Activated CD8-positive, alpha-beta memory T cell treated with anti-CD3 and anti-CD28 coated beads, Interleukin-2, amount 50 U/mL, for 48 hours (primary cell): ENCODE measurements at regions not wholly inside any gene's neighbourhood (a gene's known extent, or its start where the extent isn't known, plus 50 kb on each side); places are given as distances from the start of the nearest gene placed in this dataset.
"Not testable (repeated sequence)": the region's sequence is repeated elsewhere in the genome, so short reads cannot be mapped to it uniquely, and the experiment has no call there.

Experiments used
- DNase-seq: peaks from one replicate; pipeline ENCODE4 v3.0.0-alpha.2; 2020

DNA sequence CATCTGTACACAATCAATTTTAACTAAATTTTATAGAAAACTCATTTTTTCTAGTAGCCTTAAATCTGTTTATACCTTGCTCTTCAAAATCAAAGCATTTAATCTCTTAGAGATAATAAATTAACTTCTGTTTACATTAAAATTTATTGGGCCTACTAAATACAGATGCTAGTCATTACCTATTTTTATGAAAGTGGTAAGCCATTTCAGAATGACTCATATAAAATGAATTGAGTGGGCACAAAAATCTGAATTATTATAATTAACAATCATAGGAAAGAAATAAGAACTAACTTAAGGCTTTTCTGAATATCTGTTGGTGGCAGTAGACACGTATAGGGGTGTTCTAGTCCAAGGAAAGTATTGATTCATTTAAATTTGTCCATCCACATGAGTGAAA, 157.9 kb downstream of the KCNJ2 start:
- DNase-seq: no peak

DNA sequence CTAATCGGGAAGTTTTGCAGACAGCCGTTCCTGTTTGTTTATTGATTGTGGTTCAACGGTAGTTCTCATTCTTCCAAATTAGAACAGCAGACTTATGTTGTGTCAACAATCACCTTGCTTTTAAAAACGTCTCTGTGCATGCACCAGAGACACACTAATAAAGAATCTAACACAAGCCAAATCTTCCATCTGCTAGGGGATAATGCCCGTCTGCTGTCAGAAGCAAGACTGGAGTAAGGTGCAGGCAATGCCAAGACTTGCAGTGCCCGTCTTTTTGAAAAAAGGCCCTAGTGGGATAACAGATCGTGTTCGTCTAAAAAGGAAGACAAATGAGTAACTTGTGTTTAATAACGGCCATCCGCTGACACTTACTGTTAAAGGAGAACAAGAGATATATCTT, 158.4 kb downstream of the KCNJ2 start:
- DNase-seq: no peak

DNA sequence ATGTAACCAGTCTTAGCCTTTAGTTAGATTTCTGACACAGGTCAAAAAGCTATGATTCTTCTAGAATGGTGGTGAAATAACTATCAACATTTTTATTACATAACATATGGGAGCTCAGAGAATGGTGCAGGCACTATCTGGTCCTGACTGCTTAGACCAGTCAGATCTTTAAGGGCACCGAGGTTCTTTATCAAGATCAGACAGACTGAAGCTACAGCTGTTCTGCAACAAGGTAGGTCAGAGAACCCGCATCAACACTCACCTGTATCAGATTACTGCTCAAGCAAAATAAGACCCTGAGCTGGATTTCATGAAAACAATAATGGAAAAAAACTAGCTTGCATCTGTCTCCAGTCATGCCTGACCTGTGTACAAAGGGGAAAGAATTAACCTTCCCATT, 160.4 kb downstream of the KCNJ2 start:
- DNase-seq: no peak

DNA sequence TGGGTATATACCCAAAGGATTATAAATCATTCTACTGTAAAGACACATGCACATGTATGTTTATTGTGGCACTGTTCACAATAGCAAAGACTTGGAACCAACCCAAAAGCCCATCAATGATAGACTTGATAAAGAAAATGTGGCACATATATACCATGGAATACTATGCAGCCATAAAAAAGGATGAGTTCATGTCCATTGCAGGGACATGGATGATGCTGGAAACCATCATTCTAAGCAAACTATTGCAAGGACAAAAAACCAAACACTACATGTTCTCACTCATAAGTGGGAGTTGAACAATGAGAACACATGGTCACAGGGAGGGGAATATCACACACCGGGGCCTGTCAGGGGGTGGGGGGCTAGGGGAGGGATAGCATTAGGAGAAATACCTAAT, 161.7 kb downstream of the KCNJ2 start:
- DNase-seq: not testable (repeated sequence)

DNA sequence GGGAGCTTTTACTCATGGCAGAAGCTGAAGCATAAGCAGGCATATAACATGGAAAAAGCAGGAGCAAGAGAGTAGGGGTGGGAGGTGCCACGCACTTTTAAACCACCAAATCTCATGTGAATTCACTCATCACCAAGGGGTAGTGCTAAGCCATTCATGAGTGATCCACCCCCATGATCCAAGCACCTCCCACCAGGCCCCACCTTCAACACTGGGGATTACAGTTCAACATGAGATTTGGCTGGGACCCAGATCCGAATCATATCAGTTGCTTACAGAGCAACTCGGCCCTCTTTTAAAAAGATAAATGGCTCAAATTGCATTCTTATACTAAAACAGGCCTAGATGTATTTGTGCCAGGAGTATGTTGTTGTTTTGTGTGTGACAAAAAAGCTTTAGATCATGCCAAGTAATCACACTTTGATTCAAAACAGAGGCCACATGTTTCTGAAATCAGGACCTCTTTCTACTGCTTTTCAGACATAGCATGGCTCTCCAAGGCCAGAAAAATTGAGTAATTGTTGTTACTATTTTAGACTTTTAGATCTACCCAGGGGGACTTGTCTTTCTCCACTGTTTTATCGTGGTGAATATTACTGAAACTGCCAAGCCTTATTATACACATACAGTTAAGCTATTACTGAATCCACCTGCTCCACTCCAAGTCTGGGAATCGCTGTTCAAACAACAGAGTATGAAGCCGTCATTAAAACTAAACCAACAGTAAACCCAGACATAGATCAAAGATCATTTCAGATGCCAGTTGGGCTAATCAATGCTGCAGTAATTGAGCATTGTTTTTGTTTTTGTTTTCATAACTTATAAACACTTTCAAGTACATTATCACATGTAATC, 163.3 kb downstream of the KCNJ2 start:
- DNase-seq: no peak

DNA sequence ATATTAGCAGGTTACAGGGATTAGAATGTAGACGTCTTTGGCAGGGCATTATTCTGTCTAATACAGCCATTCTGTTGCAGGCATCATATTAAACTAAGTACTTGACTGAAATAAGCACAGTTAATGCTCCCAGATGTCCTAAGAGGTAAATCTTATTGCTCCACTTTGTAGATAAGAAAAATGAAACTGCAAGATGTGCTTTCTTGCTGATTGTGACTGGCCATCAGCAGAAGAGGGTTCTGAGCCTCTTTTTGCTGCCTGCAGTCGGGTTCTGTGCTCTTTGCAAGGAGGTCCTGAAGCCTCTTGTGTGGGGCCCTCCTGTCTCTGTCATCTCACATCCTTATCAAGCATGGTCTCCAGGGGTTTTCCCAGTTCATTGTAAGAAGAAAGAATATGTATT, 167.1 kb downstream of the KCNJ2 start:
- DNase-seq: no peak

DNA sequence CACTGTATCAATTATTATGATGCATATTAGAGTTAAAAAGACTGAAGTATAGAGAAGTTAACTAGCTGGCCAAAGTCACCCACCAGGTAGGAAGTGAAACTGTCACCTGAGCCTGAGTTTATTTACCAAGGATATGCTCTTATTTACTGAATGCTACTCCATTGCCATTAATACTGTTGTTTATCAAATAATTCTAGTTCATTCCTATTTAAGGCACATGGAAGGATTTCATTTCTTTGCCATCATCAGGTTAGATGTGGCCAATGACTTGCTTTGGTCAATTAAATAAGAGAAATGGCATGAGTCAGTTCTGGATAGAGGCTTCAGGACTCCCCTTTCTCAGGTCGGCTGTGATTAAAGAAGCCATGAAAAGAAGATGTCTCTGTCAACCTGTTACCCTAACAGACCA, 169.6 kb downstream of the KCNJ2 start:
- no peak for DNase-seq

DNA sequence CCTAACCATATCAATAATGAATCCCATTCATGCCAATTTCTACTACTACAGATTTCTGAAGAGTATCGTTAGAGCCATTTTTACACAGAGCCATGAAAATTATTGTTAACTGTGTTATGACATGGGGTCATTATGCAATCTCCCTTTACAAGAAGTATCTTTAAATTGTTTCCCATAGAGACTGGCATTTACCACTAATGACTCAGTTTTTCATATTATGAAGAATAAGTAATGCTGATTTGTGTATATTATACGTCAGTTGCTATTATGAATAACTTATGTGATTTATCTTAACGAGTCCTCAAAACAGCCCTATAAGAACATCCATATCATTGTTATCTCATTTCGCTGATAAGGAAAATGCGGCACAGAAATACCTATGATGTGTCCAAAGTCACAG, 173.8 kb downstream of the KCNJ2 start:
- DNase-seq: no peak

DNA sequence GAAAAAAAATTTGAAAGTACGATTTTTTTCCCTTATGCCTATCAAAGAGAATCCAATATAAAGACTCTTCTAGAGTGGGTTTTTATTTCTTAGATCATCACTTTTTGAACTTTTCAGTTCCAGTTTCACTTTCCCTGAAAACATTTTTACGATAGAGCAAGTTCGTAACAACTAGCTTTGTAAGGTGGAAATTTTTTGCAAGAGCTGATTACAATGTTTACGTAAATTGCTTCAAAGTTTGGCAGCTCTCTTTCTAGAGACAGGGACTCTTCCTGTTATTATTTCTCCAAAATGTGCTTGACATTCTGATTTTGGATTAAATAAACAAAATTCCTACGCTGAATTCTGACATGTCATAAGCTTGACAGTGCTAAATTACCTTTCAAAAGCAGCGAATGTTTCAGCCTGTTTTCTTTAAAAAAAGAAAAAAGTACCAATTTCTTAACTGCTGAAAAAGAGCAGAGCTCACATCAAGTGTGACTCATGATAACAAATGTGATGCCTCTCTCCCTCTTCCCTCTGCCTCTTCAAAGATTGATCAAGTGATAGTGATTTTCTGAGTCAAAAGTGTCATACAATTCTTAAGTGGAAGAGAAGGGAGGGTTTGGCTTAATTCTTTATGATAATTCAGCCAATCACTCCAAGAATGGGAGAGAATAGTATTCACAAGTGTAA, 175.2 kb downstream of the KCNJ2 start:
- DNase-seq: no peak

DNA sequence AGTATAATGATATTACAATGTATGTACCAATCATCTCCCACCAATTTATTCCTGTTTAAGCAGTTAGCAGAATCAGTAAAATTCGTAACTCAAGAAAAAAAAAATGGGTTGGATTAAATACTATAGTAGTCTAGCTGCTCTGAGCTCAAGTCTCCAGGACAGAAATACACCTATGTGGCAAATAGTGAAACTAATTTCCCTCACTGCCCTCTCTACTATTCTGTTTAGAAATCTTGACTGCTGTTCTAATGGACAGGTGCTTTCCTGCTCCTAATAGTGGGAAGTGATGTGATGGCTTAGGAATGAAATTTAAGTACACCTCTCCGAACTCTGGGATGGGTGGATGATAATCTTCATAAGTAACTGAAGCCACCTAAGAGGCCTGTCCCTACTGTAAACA, 175.7 kb downstream of the KCNJ2 start:
- no peak for DNase-seq

DNA sequence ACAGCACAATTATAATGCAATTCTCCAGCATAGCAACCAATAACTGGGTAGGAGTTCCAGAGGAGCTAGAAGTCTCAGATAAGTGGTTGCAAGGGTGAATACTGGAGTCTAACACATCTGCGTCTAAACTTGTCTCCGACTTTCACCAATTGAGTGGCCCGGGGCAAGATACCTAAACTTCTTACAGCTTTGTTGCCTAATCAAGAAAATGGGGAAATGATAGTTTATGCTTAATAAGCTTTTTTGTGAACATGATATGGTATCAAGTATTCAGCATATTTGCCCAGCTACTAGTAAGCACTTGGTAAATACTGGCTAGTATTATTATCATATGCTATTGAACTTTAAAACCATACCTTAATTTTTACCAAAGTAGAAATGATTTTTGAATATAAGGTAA, 183.5 kb downstream of the KCNJ2 start:
- no peak for DNase-seq

DNA sequence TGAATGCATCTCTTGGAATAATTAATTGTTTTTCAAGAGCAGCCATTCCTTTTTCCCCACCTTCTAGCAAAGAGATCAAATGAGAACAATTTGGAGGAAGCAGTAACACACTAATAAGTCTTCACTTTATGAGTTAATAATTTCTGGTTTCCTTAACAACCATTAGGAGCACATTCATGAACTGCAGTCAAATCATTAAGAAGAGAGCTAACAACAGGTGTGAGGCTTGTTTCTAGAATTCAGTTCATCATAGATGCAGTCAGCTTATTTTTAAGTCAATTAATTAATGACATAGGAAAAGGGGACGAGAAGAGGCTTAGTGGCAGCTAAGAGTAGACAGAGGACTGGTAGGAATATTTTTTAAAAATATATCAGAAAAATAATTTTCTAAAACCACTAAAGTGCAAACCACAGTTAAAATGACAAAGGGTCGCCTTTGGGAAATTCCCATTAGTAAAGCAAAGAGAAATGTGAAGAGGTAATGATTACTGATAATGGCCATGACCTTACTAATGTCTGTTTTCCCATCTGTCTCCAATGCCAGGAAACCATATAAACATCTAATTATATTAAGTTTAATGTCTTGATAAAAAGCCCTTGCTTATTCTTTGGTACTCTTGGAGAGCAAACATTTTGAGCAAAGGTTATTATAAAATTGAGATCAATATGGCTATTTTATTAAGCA, 184.2 kb downstream of the KCNJ2 start:
- no peak for DNase-seq

DNA sequence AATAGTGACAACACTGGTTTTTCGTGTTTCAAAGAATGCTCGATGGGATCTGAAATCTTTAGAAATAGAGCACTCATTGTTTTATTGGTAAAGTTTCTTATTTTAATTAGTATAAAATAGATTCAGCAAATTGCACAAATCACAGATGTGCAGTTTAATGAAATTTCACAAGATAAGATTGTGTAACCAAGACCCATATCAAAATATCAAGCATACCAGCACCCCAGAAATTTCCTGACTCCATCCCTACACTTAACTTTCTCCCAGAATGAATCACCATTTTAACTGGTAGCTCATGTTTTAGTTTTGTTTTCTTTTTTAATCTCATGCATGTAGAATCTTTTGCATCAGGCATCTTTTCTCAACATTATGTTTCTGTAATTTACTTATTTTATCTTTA, 185.9 kb downstream of the KCNJ2 start:
- DNase-seq: no peak

DNA sequence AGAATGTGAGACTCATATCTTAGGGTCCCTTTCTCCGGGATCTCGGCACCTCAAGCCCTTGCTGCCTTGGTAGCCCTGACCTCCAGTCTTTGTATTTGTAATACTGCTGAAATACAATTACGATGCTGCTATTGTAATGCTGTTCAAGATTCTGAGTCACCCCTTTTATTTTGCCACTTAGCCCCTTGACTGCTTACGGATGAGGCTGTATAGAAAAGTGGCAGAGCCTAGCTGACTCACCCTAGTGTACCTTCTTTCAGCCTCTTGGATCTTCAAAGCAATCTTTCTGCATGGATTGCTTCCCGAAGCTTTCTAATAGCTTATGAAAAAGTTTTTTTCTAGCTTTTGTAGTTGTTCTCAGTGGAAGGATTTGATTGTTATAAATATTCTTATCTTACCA, 187.9 kb downstream of the KCNJ2 start:
- DNase-seq: no peak

DNA sequence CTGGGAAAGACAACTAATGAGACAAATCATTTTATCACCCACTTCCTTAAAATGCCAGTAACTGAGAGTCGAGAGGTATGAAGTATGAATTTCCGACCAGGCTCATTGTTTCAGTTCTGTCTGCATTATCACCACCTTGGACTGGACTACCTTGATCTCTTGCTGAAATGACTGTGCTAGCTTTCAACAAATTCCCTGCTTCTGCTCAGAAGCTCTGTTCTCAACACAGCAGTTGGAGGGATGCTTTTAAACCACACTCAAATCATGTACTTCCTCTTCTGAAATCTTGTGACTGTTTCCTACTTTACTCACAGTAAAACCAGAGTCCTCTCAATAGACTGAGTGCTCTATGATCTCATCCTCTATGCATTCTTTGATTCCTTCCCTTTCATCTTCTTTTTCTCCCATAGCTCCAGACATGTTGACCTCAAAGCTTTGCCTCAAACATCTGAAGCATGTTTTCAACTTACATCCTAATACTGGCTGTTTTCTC, 195.8 kb downstream of the KCNJ2 start:
- DNase-seq: no peak

DNA sequence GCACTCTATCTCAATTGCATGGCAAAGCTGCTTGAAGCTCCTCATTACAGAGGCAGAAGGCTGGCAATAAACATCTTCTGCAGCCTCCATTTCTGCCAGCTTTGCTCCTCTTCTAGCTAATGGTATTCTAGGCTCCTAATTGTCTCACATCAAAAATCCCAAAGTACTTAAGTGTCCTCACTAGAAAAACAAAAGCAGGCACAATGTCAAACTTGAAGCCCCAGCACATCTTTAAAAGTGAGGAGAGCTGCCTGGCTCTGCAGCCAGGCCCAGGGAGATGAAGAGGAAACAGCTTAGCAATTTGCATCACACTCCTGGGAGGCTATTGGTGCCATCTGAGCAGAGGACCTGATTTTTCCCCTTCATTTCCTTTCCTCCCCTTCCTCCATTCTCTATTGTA, 197.1 kb downstream of the KCNJ2 start:
- DNase-seq: no peak

DNA sequence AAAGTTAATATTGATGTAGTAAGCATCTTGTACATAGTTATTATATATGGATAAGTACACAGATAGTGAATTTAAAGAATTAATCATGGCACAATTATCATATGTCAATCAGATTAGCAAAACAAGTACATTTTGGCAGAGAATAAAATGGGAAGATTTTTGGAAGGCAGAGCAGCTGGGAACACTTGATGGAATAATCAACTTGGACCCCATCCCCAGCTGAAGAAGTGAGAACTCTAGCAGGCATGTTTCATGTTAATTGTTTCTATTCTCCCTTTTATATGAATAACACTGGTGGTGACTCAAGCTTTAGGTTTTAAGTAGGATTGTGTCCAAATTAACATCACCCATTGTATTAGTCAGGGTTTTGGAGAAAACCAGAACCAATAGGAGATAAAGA, 198.7 kb downstream of the KCNJ2 start:
- DNase-seq: no peak

DNA sequence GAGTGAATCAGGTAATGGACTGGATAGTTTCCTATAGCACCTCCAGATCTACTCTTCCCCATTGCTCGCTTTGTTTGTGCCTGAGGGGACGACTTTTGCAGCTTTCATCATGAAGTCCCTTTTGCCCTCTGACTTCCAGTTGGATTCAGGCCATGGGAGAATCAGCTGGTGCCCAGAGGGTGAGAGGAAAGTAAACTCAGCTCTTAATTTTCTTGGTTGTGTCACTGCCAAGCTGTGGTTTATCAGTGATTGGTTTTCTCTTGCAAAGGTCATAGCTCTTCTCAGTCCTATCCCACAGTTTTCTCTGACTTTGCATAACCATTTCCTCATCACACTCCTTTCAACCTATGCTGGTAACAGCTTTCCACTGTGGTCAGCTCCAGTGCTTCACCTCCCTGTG, 200.1 kb downstream of the KCNJ2 start:
- DNase-seq: no peak

DNA sequence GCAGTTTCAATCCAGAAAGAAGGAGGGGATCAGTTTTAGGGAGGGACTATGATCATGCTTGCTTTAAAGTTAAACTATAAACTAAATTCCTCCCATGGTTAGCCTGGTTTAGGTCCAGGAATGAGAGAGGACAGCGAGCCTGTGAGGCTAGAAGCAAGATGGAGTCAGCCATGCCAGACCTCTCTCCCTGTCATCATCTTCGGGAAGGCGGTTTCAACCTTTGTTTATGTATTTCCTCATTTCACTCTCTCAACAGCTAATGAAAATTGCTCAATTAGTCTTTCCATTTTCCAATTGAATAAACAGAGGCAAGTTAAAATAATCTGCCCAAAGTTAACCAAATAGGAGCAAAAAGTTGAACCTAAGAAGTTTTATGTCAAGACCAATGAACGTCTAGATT, 201.5 kb downstream of the KCNJ2 start:
- DNase-seq: no peak

DNA sequence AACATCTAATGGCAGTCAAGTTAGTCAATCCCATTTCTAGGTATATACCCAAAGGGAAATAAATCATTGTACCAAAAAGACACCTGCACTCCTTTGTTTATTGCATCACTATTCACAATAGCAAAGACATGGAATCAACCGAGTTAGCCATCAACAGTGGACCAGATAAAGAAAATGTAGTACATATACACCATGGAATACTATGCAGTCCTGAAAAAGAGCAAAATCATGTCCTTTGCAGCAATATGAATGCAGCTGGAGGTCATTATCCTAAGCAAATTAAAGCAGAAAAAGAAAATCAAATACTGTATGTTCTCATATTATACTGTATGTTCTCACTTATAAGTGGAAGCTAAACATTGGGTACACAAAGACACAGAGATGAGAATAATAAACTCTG, 204.0 kb downstream of the KCNJ2 start:
- DNase-seq: no peak

DNA sequence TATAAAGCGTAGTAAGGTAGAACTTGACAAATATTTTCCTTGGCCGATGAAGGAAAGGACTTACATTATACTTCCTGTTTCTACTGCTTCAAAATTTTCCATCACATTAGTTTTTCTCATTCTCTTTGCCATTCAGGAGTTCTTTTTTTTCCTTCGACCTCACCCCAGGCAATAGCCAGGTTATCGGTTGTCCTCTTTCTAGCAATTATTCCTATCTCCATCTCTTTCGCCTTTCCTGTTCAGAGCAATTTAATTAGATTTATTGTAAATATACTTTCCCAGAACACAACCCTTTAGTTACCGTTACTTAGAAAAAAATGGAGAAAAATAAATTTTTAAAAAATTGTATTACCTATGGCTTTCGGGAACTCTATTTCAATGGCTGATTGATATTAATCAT, 205.2 kb downstream of the KCNJ2 start:
- no peak for DNase-seq

DNA sequence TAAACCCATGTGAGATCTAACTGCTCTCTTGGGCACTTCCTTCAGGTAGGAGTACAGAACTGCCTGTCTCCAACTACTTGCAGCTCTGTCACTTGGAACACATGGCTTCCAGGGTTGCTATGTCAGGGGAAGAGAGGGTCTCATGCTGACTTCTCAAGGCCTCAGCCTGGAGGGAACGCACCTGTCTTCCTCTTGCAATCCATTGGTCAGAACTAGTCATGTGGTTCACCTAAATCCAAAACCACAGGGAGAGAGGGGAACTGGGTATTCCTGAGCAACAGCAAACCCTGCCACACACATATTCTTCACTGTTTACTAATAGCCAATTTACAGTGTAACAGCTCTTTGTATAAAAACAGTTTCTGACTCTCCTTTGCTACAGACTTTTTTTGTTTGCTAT, 206.1 kb downstream of the KCNJ2 start:
- DNase-seq: no peak

DNA sequence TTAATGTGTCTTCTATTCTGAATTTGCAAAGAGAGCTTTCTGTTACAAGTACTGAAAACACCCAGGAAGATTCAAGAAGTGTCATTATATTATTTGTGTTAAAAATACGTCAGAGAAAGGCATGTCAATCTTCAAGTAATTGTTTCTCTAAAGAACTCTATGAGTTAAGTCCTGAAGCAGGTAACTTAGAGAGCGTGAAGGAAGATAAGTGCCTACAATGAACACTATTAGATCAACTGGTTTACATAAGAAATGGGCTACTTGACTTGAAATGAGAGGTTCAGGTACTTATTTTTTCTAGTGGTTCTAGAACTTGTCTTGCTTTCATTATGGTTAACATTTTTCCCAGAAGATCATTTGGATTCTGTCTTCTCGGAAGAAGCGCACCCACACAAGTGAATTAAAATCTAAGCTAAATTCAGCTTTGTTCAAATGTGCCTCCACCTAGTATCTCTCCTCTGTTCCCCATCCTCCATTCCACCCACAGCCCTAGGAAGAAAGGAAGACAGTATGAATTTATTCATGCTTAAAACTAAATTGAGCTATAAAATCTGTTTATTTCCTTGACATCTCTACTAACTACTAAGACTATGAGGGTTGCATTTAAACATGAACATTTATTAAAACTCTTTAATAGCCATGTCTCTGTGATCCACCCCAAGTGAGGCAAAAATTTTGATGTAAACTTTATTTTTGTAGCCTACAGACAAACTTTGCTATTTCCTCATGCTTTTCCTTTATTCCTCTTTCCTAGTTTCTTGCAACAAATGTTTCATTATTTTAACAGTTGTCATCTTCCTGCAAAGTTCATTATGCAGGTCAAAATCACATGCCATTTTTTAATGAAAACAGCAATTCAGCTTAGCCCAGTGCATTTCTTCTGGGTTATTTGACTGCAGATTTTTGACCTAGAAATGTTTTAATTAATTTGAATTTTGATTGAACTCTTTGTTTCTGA, 206.8 kb downstream of the KCNJ2 start:
- DNase-seq: no peak
